GM12874 (cell line): ENCODE measurements at regions not wholly inside any gene's neighbourhood (a gene's known extent, or its start where the extent isn't known, plus 50 kb on each side); places are given as distances from the start of the nearest gene placed in this dataset.

Experiments
- CTCF ChIP-seq: IDR thresholded peaks from 2 replicates; pipeline ENCODE4 v1.5.1; 2011; ENCODE audit warnings: low read depth, mild to moderate bottlenecking, control low read depth, low read length, moderate library complexity; ENCODE audit not compliant: insufficient read depth

- no peak for TF ChIP-seq CTCF
Observed at GRCh38 chr11:134682577-134682976, 270.5 kb upstream of the B3GAT1 start.

DNA sequence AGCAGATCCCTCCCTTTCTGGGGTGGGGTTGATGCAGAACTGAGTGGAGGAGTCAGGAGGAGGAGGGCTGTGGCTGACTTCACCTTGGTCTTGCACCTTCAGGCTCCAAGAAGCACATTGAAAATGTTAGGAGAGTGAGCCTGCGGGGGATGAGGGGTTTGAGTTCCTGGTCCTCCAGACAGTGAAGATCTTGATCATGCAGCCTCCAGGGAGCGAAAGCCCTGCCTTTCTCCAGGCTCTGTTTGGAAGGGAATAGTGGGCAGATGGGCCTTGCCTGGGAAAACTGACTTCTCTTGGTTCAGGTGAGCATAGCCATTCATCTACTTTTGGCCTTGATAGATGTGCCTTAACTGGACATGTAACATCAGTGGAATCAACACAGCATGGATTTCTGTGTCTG lies 267.6 kb upstream of the B3GAT1 start:
- TF ChIP-seq CTCF = no peak

GRCh38 chr11:134678744-134679143 lies 266.7 kb upstream of the B3GAT1 start:
- TF ChIP-seq CTCF = no peak

DNA sequence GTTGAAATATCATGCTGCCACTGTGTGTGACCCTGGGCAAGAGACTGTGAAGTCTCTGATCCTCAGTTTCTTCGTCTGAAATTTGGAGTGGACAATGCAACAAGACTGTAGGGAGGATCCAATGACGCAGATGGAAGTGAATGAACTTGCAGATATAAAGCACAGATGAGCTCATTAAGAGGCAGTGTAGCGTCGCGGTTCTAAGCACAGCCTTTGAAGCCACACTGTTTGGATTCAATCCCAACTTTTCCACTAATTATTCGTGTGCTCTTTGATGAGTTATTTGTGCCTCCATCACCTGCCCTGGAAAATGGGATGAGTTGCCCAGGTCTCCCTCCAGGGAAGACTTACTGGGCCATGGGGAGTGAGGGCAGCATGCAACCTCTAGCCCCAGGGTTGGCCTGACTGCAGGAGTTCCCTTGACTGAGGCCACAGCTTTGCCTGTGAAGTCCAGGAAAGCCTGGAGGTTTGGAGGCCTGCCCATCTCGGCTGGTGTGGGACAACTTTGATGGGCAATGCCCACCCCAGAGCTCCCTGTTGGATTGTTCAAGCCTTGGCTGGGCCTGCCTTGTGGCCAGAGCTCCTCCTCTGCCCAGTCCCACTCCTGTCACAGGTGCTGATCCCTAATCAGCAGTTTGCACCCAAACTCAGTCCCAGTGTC lies 266.0 kb upstream of the B3GAT1 start:
- TF ChIP-seq CTCF = no peak

DNA sequence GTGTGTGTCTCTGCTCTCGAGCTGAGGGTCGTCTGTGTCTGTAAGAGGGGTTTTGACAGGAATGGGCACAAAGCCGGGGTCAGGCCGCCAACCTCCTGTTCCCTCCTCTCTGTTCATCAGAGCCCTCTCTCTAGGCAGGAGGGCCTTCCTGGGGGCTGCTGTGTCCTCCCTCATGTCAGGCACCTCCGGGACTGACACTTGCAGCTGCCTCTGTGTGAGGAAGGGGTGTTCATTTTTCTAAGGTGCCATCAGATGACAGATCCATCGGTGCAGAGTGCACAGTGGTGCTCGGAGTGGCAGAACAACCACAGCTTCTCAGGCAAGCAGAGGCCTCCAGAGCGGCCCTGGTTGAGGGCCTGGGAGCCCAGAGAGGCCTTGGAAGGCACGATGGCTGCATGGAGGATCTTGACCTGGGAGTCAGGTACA lies 265.4 kb upstream of the B3GAT1 start:
- TF ChIP-seq CTCF = no peak

DNA sequence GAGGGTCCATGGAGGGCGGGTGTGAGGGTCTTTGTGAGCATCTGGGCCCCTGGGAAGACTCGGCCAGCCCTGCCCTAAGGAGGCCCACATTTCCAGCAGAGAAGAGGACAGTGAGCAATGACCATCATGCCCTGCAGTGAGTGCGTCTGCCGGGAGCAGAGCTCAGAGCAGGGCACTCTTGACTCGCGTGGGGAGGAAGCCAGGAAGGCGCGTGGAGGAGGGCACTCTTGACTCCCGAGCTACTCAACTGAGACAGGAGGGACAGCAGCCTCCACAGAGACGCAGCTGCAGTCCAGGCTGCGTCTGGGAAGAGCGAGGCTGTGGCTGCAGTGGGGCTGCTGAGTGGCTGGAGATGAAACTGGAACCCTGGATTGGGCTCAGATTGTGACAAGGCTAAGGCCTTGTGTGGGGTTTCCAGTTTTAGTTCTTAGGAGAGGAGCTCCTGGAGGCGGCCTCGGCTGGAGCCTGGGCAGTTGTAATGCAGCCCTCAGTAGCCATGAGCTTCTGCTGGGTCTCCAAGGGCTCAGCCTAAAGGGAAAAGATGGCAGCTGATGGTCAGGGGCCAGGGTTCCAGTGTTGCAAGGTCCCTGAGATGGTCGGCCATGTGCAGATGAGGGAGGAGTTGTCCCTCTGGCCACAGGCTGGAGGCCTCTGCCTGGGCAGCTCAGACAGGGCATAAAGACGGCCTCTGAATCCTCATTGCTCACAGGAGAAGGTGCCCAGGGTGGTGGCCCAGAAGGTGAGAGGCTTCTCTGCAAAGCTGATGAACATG lies 264.7 kb upstream of the B3GAT1 start:
- TF ChIP-seq CTCF = no peak

DNA sequence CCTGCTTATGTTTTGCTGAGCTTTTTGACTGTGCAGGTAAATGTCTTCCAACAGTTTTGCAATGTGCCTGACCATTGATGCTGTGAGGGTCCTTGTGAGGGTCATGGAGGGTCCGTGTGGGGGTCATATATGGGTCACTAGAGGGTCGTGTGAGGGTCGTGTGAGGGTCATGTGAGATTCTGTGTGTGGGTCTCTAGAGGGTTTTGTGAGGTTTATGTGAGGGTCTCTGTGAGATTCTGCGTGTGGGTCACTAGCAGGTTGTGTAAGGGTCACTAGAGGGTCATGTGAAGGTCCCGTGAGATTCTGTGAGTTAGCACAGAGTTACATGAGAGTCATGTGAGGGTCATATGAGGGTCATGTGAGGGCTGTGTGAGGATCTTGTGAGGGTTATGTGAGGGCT lies 263.9 kb upstream of the B3GAT1 start:
- no peak for TF ChIP-seq CTCF
